ENCODE measurements at regions not wholly inside any gene's neighbourhood (a gene's known extent, or its start where the extent isn't known, plus 50 kb on each side); places are given as distances from the start of the nearest gene placed in this dataset.
"Not testable (repeated sequence)": the region's sequence is repeated elsewhere in the genome, so short reads cannot be mapped to it uniquely, and the experiment has no call there.

- FAIRE-seq: no peak
These were observed 93.5 kb downstream of the NAB1 start for GRCh38 chr2:190742431-190742830.

DNA sequence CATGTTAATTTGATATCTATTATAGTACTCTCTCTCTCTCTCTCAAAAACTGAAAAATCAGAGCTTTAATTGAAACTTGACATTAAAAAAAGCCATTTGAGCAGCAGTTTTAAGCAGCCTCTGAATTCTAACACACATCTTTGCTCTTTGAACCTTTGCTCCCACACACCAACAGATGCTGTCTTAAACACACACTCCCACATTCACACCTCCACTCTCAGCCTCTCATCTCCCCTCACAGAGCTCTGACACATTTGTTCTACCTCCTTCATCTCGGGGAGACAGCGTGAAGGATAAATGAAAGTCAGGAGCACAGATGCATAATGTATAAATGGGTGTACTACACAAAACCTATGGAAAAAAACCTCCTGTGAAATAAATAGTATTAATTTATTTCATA is 95.2 kb downstream of the NAB1 start:
- no peak for FAIRE-seq

- no peak for FAIRE-seq
These were observed 98.3 kb downstream of the NAB1 start for GRCh38 chr2:190746971-190747761.

DNA sequence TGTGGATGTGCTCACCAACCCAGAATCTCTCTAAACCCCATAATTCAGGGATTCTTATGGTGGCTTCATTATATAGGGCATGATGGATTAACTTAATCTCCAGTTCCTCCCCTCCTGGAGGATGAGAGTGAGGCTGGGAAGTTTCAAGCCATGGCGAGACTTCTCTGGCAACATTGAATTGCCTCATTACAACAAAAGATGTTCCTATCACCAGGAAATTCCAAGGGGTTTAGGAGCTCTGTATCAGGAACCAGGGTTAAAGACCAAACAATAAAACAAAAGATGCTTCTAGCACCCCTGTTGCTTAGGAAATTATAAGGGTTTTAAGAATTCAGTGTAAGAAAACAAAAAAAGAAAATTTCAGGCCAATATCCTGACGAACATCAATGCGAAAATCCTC is 100.1 kb downstream of the NAB1 start:
- no peak for FAIRE-seq

GRCh38 chr2:190755772-190756415 is 107.0 kb downstream of the NAB1 start:
- no peak for FAIRE-seq

- no peak for FAIRE-seq
These were observed 110.9 kb downstream of the NAB1 start for GRCh38 chr2:190759749-190760213.

- not testable (repeated sequence) for FAIRE-seq
These were observed 111.7 kb downstream of the NAB1 start for GRCh38 chr2:190760353-190761150.

- FAIRE-seq: not testable (repeated sequence)
These were observed 112.3 kb downstream of the NAB1 start for GRCh38 chr2:190761216-190761615.

- FAIRE-seq: no peak
These were observed 113.7 kb downstream of the NAB1 start for GRCh38 chr2:190762566-190762965.

DNA sequence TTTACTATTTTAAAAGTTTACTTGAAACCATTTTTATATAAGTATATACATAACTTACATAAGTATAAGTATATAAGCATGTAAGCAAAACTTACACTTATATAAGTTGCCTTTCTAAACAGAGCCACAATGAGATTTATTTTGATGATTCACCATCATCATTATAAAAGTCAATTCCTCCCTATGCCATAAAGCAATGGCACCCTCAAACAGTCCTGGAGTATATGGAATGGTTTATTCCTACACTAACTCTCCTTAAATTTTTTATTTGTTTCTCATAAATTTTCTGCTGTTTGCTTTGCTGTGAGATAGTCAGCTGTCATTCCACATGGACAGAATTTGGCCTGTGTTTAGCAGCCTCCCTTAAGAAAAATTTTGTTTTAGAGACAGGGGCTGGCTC is 114.2 kb downstream of the NAB1 start:
- no peak for FAIRE-seq

DNA sequence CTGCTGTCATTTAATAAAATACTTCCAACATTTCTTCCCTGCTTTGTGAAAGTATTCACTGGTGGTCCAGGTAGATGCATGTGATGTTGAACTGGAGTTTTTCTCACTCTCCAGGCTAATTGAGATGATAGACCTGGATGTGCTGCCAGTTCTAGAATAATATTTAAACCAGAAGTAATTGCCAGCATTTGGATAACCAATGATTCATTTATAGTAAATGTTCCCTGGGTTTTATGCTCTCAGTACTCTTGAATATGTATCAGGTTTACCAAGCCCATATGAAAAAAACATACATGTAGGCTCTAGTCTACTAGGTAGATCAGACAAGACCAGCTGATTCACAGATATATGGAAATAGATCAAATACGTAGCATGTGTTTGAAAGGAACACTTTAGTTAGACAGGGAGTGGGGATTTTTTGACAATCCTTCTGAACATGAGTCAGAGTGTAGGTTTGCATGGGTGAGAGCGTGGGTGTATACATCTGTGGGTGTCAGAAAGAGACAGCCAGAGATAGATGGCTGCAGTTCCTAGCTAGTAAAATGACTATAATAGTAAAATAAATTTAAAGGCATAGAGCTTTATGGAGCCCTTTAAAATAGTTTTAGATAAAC is 115.1 kb downstream of the NAB1 start:
- FAIRE-seq: no peak

DNA sequence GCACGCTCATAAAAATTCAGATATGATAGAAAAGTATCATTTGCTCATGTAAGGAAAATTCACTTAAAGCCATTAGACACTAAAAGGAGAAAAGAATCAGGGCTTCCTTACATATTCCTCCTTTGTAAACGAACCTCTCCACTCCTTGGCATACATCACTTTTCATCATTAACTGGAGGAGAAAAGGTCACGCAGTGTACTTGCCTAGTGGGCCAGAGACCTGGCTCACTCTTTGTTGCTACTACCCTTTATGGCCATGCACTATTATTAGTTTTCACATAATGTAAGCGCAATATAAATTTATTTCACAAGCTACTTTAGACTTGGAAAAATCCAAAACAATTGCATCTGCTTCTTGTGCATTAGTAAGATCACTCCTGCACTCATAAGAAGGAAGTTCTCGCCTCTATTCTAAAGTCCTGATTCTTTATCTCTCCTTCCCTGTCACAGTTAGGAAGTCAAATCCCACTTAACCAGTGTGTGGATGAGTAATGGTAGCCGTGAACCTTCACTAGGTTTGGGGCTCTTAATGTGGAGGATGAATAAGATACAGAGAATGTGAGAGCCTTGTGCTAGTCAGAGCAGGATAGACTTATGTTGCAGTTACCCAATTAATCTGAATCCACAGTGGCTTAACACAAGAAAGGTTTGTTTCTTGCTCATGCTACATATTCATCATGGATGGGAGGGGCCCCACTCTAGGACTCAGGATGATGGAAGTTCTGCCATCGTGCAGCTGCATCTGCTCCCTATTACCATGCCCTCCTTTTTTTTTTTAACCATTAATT is 115.0 kb upstream of the GLS start:
- no peak for FAIRE-seq

GRCh38 chr2:190766174-190766572 is 114.4 kb upstream of the GLS start:
- FAIRE-seq: no peak

- no peak for FAIRE-seq
These were observed 114.0 kb upstream of the GLS start for GRCh38 chr2:190766595-190766994.

DNA sequence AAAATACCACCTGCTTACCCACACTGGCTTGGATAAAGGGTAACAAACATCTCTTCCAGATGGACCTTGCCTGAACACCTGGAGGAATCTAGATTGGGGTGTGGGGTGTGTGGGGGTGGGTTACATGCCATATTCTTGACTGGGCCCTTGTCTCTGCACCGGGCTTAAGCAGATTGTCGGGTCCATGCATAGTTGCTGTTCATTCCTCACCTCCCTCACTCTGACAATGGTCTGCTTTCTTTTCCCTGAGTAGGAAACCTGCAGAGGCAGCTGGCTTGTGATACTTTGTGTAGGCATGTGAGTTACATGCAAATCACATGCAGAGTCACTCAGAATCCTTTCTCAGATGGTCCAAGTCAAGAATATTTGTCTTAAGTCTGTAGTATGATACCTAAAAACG is 112.8 kb upstream of the GLS start:
- FAIRE-seq: no peak

DNA sequence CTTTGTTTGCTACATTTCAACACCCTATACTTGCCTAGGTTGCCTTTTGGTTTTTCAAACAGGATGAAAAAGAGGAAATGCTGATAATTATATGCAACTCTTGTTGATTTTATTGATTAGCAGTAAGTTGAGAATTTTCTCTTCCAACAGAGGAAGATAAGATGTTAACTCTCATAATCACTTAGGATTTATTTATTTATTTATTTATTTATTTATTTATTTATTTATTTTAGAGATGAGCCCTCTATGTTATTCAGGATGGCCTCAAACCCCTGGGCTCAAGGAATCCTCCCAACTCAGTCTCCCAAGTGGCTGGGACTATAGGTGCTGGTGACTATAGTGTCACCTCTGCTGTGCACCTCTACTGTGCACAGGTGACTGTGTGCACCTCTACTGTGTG is 111.4 kb upstream of the GLS start:
- no peak for FAIRE-seq

- no peak for FAIRE-seq
These were observed 108.9 kb upstream of the GLS start for GRCh38 chr2:190771726-190772125.

DNA sequence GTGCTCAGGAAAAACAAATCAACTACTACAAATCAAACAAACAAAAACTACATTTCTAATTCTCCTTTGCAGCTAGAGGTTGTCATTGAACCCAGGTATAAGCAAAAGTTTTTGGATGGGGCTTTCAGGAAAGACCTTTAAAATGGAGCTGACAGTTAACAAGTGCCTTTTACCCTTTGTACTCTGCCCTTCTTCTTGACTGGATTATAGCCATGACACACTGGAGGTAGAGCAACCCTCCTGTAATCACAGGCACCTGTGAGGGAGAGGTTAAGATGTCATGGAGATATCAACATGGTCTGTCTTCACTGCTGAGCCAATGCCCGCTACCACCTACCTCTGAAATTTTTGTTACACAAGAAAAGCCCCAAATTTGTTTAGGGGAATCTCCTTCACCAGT is 100.0 kb upstream of the GLS start:
- no peak for FAIRE-seq

- FAIRE-seq: peak; percentile 78
These were observed 98.9 kb upstream of the GLS start for GRCh38 chr2:190781604-190782198.

DNA sequence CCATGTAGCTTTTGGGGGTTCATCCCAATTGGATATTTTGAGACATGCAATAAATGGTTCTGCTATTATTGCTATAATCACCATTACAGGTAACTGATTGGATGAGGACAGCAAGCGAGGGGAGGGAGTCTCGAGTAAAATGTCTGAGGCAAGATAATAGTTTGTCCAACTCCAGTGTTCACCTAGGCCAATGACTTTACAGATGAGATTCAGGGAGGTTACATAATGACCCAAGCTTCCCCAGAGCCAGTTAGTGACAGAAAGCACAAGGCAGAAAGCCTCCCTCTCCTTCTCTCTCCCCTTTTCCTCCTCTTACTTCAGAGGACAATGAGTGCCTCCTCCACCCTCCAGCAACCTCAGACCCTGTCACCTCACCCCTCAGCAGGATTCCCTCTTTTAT is 98.4 kb upstream of the GLS start:
- FAIRE-seq: no peak

DNA sequence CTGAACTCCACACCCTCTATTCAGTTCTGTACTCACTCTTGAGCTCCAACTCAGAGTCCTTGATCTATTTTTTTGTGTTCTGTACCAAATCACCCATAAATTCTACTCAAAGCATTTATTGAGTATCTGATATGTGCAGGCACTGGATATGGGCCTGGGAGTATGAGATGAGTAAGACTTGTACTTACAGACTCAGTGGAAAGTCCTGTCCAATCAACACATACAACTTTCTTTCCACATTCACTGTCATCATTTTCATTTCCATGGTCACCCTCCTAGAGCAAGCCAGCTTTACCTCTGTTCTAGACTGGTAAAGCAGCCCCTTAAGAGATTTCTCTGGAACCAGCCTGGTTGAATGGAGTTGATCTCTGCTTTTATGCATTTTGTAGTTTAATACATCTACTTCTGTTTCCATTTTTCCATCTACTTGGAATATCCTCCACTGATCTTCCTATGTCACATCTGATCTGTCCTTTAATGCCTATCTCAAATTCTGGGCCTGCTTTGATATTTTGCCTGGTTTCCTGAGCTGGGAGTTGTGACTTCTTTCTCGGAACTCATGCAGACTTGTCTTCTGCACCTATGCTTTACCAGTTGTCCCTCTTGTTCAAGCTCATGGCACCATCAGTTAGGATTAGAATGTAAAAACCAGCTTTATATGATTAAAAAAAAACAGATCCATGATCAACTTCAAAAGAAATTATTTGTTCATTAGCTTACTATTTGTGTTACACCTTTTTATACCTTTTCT is 96.9 kb upstream of the GLS start:
- FAIRE-seq: no peak

All from G401.6 (cell line).